22Rv1 (cell line): ENCODE measurements at regions not wholly inside any gene's neighbourhood (a gene's known extent, or its start where the extent isn't known, plus 50 kb on each side); places are given as distances from the start of the nearest gene placed in this dataset.

Experiments used
- ZFX ChIP-seq: fragments of 450-650 bp; IDR thresholded peaks from 2 replicates; pipeline ENCODE4 v1.6.1; 2017; ENCODE audit warnings: antibody characterized with exemption, borderline replicate concordance
- TF ChIP-seq, protein P1 (sequence below): fragments of 450-650 bp; IDR thresholded peaks from 2 replicates; pipeline ENCODE4 v1.5.1; 2017; ENCODE audit warnings: mild to moderate bottlenecking

DNA sequence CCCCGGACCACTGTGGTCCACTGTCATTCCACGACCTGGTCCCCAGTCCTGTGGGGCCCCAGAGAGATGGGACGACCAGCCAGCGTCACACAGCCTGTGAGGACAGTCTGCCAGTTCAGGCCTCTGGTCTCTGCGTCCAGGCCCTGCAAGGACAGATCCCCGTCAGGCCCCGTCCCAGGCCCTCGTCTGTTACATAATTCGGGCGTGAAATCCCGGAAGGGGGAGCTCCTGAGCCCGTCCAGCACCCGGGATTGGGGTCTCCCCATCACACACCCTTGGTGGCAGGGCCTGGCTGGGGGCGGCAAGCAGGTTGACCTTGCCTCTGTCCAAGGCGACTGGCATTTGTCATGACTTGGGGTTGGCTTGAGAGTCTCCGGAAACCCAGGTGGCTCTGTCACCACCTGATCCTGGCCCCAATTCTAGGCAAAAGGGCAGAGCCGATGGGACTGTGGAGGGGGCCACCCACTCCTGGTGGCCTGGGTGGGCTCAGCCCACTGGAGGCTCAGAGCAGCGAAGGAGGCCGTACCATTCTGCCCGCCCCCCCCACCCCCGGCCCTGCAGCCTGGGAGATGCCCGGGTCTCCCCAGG is 73.8 kb upstream of the GATA5 start:
- TF ChIP-seq, protein P1, sequence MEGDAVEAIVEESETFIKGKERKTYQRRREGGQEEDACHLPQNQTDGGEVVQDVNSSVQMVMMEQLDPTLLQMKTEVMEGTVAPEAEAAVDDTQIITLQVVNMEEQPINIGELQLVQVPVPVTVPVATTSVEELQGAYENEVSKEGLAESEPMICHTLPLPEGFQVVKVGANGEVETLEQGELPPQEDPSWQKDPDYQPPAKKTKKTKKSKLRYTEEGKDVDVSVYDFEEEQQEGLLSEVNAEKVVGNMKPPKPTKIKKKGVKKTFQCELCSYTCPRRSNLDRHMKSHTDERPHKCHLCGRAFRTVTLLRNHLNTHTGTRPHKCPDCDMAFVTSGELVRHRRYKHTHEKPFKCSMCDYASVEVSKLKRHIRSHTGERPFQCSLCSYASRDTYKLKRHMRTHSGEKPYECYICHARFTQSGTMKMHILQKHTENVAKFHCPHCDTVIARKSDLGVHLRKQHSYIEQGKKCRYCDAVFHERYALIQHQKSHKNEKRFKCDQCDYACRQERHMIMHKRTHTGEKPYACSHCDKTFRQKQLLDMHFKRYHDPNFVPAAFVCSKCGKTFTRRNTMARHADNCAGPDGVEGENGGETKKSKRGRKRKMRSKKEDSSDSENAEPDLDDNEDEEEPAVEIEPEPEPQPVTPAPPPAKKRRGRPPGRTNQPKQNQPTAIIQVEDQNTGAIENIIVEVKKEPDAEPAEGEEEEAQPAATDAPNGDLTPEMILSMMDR = 0 out of 2 replicates have a peak, but pooled peaks have one; percentile 8
- no peak for TF ChIP-seq ZFX
